ENCODE measurements at regions not wholly inside any gene's neighbourhood (a gene's known extent, or its start where the extent isn't known, plus 50 kb on each side); places are given as distances from the start of the nearest gene placed in this dataset.

DNA sequence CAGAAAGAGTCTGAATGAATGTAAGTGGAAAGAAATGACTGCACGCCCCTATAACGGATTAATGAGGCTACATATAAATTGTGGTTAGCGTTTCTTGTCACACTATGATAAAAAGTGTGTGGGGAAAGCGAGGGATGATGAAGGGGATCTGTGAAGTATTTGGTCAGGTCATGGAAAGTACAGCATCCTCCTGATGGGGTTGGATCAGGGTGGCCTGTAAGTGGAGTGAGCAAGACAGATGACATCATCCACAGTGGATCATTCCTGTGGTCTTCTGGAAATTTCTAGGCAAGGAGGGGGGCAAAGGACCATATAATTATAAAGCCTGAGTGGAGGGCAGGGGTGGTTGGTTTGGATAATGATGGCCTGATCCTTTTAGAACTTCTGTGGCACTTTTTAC is 606.0 kb downstream of the INHBA start:
- no peak for DNase-seq (ENCODE audit: low spot score)

DNA sequence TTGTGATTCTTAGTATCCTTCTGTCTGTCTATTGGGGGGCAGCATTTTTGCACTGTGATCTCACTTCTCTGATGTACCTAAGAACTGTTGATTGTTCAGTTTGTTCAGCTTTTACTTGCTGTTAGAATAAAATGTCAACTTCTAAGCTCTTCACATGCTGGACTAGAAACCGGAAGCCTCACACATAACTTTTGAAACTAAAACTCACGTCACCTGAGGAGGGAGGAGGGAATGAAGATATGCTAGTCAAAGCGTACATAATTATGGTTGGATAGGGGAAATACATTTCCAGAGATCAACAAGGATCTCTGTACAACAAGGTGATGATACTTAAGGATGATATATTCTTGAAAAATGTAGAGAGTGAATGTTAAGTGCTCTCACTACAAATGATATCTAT is 609.7 kb downstream of the INHBA start:
- no peak for DNase-seq (ENCODE audit: low spot score)

DNA sequence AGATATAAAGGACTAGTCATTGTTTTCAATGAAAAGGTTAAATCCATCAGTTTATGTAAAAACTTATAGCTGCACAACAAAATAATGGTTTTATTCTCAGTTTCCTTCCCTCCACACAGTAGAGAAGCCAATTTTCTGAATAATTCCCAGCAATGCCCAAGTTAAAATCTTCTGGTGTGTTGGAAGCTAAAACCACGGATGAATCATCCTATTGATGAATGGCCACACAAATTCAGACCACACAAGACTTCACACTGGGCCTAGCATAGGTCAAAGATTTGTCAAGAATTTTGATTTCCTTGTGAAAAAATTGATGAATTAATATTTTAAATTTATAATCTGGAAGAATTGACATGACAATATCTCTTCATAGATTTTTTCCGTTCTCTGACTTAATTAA is 617.6 kb downstream of the INHBA start:
- DNase-seq (ENCODE audit: low spot score), result no peak

DNA sequence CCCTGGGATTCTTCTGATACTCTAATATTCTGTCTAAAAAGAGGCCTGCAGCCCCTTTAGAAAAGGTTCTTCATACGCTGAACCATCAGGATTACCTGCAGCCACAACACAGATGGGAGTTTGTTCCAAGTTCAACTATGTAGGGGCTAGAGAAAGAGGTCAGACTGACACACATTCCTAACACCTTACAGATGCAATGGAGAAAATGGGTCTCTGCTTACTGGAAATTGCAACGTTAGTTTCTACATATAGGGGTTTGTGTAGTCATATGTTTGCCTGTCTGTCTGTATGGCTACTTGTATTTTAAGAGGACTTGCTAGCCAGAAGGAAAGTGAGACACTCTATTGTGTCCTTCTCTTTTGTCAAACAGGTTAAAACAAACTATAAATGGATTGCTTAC is 618.5 kb downstream of the INHBA start:
- no peak for DNase-seq (ENCODE audit: low spot score)

- no peak for DNase-seq (ENCODE audit: low spot score)
Observed at GRCh38 chr7:41069635-41070034, 633.3 kb downstream of the INHBA start.

- no peak for DNase-seq (ENCODE audit: low spot score)
Observed at GRCh38 chr7:41067576-41067975, 635.3 kb downstream of the INHBA start.

DNA sequence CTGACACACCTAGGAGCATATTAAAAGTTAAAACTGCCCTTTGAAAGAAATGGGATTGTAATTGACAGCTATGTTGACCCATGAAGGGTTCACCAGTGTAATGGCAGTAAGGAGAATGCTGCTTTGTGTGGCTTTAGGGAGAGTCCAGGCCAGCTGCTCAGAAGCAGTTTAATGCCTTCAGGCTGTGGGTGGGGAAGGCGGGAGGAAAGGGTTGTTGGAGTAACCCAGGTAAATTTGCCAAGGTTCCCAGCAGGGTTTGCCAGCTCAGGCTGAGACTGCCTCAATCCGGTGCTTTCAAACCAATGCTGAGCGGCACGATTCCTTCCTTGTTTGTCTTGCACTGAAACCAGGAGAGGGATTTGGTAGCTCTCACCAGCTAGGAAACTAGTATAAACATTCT is 637.2 kb downstream of the INHBA start:
- DNase-seq (ENCODE audit: low spot score), result no peak

GRCh38 chr7:41063116-41063515 is 639.8 kb downstream of the INHBA start:
- DNase-seq (ENCODE audit: low spot score), result no peak

- DNase-seq (ENCODE audit: low spot score), result no peak
Observed at GRCh38 chr7:41060796-41061195, 642.1 kb downstream of the INHBA start.

DNA sequence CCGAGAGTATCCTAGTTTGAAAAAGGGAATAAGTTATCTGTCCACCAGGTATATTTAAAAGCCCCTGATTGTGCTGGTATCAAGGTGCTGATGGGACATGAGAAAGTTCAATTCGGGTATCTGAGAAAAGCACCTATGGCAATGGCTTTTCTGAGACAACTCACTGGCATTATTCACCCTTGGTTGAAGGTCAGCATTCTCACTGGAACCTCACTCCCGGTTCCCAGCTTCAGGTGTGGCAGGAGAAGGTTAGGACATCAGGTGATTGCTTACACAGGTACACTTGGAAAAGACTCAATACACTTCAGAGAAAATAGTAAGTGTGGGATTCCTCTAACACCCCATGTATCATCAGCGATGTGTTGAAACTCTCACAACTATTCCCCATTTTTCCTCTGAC is 643.1 kb downstream of the INHBA start:
- DNase-seq (ENCODE audit: low spot score), result no peak

GRCh38 chr7:41058986-41059741 is 643.7 kb downstream of the INHBA start:
- no peak for DNase-seq (ENCODE audit: low spot score)

DNA sequence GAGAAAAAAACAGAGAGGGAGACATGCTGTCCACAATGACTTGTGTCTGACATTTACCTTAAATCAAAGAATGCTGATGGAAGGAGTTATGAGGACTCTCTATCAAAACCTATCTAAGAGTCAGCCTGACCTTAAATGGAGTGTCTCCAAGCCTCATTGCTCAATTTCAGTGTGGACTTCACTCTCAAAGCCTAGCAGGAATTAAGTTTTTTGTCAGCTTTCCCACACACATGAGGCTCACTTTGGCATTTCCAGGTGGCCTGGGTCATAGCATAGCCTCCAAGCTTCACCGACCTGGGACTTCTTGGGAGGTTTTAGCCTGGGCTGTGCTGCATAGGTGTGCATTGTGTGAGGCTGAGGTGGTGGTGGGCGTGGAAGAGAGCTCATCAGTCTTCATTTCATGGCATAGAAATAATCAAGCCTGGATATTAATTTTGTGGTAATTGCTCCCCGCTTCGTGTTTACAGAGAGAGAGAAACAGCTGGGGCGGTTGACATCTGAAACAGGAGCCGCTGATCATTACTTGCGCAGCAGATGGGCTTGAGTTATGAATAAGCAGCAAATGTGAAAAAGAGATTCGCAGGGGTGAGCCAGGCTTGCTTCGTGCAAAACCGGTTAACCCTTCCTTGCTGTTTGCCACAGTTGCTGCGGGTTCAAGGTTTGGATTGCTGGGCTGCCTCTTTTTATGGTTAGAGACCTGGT is 647.8 kb downstream of the INHBA start:
- no peak for DNase-seq (ENCODE audit: low spot score)

DNA sequence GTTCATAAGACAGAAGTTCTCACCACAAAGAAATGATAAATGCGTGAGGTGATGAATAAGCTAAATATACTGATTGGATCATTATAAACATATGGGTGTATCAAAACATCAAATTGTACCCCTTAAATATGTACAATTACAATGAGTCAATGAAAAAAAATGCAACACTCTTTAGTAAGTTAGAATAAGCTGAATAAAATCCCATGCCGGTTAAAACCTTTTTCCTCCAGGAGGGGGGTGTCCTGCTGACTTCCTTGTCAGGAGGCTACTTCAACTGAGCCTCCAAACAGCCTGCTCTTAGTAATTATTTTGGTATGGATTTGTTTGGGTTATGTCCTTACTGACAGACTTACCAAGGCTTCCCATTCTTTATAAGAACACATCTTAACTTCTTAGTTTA is 649.1 kb downstream of the INHBA start:
- no peak for DNase-seq (ENCODE audit: low spot score)

- no peak for DNase-seq (ENCODE audit: low spot score)
Observed at GRCh38 chr7:41052736-41053135, 650.2 kb downstream of the INHBA start.

- no peak for DNase-seq (ENCODE audit: low spot score)
Observed at GRCh38 chr7:41052201-41052600, 650.7 kb downstream of the INHBA start.

DNA sequence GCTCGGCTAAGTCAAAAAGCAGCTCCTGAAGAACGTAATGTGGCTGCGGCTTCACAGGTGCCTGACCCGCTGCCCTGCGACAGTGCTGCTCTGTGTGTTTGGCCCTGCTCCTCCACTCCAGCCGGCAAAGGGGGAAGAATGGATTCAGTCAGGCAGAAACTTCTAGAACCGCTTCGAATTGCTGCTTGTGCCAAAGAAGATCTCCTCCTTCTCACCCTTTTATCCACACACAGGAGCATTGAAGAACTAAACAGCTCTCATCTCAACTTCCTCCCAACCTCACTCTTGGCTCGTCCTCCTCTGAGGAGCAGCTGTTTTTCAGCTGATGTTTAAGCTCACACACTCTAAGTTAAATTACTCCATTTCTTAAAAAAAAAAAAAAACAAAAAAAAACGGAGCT is 651.4 kb downstream of the INHBA start:
- DNase-seq (ENCODE audit: low spot score), result no peak

DNA sequence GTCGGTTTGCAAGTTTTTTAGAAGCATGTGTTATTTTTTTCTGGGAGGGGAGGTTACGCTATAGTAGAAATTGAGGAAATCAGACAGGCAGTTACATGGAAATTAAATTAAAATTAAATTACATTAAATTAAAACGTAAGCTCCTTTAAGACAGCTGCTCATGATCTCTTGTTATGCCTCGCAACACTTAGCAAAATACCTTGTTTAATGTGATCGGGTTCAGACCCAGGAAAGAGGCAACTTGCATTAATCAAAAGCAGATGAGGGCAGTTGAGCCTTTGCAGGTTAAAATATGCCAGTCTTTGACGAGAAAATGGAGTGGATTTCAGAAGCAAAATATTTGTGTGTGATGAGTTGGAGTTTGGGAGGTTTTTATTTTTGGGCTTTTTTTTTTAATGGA is 651.8 kb downstream of the INHBA start:
- DNase-seq (ENCODE audit: low spot score), result no peak

DNA sequence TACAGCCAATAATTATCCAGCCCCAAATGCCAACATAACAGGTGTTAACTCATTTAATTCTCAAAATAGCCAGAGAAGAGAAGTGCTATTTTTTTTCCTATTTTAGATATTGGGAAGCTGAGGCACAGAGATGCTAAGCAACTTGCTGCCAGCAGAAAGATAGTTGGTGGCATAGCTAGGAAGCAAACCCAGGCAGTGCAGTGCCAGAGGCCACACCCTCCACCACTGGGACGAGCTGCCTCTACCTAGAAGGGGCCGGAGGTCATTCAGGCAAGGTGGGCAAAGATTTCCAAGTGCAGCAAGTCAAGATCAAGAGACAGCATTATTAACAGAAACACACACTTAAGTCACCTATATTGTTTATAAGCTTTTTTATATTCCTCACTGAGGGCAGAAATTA is 654.1 kb downstream of the INHBA start:
- DNase-seq (ENCODE audit: low spot score), result no peak

GRCh38 chr7:41047789-41048191 is 655.1 kb downstream of the INHBA start:
- DNase-seq (ENCODE audit: low spot score), result no peak

- no peak for DNase-seq (ENCODE audit: low spot score)
Observed at GRCh38 chr7:41047211-41047610, 655.7 kb downstream of the INHBA start.

DNA sequence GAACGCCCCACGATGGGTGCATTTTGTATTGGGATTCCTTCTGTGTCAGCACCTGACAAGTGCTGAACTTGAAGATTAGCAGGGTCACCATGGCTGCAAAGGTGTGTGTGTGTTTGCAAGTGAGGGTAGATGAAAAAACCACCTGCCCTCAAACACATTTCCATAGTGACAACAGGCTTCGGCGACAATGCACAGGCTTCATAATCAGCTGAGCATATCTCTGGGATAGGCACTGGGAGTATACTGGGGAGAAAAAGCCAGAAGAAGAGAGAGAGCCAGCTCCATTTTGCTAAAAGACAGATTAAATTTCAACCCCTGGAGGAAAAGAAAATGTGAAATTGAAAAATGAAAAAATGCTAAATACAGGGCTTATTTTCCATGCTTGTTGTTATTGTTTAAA is 656.1 kb downstream of the INHBA start:
- DNase-seq (ENCODE audit: low spot score), result no peak

- no peak for DNase-seq (ENCODE audit: low spot score)
Observed at GRCh38 chr7:41046221-41046761, 656.6 kb downstream of the INHBA start.

DNA sequence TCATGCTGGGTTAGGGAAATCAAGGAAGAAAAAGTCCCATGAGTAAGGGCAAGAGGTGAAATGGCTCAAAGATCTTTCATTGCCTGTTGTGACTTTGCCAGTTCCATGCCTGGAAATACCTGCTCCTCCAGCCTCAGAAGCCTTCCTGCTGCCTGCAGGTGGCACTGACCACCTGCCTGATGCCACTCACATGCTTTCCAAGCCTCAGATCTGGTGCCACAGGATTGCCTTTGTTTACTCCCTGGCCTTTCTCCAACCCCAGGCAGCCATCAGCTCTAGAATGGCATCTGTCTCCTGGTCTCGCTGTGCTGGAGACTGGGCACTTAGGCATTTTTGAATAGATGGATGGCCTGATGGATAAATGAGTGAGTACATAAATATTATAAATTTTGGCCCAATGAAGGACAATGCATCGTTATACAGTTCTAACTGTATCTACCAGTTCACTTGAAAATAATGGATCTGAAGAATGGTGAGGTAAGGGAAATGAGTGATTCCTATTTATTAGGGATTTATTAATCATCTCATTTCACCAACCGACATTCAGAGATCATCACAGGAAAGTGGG is 657.2 kb downstream of the INHBA start:
- DNase-seq (ENCODE audit: low spot score), result no peak

Data from CD4-positive, alpha-beta T cell treated with Interleukin-15 for 4 hours (primary cell).